WERI-Rb-1 (cell line): ENCODE measurements at regions not wholly inside any gene's neighbourhood (a gene's known extent, or its start where the extent isn't known, plus 50 kb on each side); places are given as distances from the start of the nearest gene placed in this dataset.

Experiments used
- DNase-seq: peaks from one replicate; pipeline ENCODE4 v3.0.0-alpha.2; 2020
- H3K27ac ChIP-seq: fragments of 250-450 bp; sonication (Bioruptor Pico); 2 replicates; pipeline ENCODE4 v1.5.1; 2020; ENCODE audit warnings: mild to moderate bottlenecking, moderate library complexity
- H3K27me3 ChIP-seq: fragments of 250-450 bp; sonication (Bioruptor Pico); 2 replicates; pipeline ENCODE4 v1.5.1; 2021; ENCODE audit warnings: mild to moderate bottlenecking, low read depth, moderate library complexity; ENCODE audit not compliant: insufficient read depth, severe bottlenecking
- H3K36me3 ChIP-seq: fragments of 250-450 bp; sonication (Bioruptor Pico); 2 replicates; pipeline ENCODE4 v1.5.1; 2020; ENCODE audit warnings: mild to moderate bottlenecking, moderate library complexity
- H3K4me3 ChIP-seq: 2 replicates; pipeline ENCODE4 v1.5.1; 2011; ENCODE audit warnings: low read depth, mild to moderate bottlenecking, control low read depth, low read length
- H3K9me3 ChIP-seq: fragments of 250-450 bp; sonication (Bioruptor Pico); 2 replicates; pipeline ENCODE4 v1.5.1; 2021; ENCODE audit warnings: mild to moderate bottlenecking, moderate library complexity; ENCODE audit not compliant: severe bottlenecking
- TF ChIP-seq, protein P1 (sequence below): IDR thresholded peaks from 2 replicates; pipeline ENCODE4 v1.5.1; 2011; ENCODE audit warnings: low read depth, mild to moderate bottlenecking, control low read depth, inconsistent platforms, low read length

- DNase-seq, result no peak
- no peaks in the 10 kb centered on the region for H3K36me3 ChIP-seq
- H3K4me3 ChIP-seq, result no peak overlapping the region
- H3K27ac ChIP-seq, result no peak overlapping the region
- peaks cover 36% of the 10 kb centered on the region for H3K27me3 ChIP-seq
- no peaks in the 10 kb centered on the region for H3K9me3 ChIP-seq
- TF ChIP-seq, protein P1, sequence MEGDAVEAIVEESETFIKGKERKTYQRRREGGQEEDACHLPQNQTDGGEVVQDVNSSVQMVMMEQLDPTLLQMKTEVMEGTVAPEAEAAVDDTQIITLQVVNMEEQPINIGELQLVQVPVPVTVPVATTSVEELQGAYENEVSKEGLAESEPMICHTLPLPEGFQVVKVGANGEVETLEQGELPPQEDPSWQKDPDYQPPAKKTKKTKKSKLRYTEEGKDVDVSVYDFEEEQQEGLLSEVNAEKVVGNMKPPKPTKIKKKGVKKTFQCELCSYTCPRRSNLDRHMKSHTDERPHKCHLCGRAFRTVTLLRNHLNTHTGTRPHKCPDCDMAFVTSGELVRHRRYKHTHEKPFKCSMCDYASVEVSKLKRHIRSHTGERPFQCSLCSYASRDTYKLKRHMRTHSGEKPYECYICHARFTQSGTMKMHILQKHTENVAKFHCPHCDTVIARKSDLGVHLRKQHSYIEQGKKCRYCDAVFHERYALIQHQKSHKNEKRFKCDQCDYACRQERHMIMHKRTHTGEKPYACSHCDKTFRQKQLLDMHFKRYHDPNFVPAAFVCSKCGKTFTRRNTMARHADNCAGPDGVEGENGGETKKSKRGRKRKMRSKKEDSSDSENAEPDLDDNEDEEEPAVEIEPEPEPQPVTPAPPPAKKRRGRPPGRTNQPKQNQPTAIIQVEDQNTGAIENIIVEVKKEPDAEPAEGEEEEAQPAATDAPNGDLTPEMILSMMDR, result no peak
These were observed 415.5 kb upstream of the SPHKAP start for GRCh38 chr2:228597032-228597431.

- H3K9me3 ChIP-seq, result no peaks in the 10 kb centered on the region
- no peak overlapping the region for H3K27ac ChIP-seq
- H3K4me3 ChIP-seq, result no peak overlapping the region
- no peaks in the 10 kb centered on the region for H3K36me3 ChIP-seq
- H3K27me3 ChIP-seq, result peaks cover 28% of the 10 kb centered on the region
- no peak for DNase-seq
- TF ChIP-seq, protein P1, result no peak
These were observed 412.5 kb upstream of the SPHKAP start for GRCh38 chr2:228594012-228594411.

GRCh38 chr2:228592925-228593324, 411.4 kb upstream of the SPHKAP start:
- Histone ChIP-seq H3K27me3 (peaks cover 25% of the 10 kb centered on the region), H3K36me3 (no peaks in the 10 kb centered on the region), H3K4me3 (no peak overlapping the region), H3K27ac (no peak overlapping the region), H3K9me3 (no peaks in the 10 kb centered on the region)
- DNase-seq, result no peak
- TF ChIP-seq, protein P1, result no peak

GRCh38 chr2:228590681-228591080, 409.2 kb upstream of the SPHKAP start:
- TF ChIP-seq, protein P1, result no peak
- Histone ChIP-seq H3K9me3 (no peaks in the 10 kb centered on the region), H3K4me3 (no peak overlapping the region), H3K36me3 (no peaks in the 10 kb centered on the region), H3K27me3 (peaks cover 28% of the 10 kb centered on the region), H3K27ac (no peak overlapping the region)
- DNase-seq, result no peak

GRCh38 chr2:228589115-228589514, 407.6 kb upstream of the SPHKAP start:
- no peaks in the 10 kb centered on the region for H3K9me3 ChIP-seq
- H3K4me3 ChIP-seq, result no peak overlapping the region
- TF ChIP-seq, protein P1, result no peak
- peaks cover 28% of the 10 kb centered on the region for H3K27me3 ChIP-seq
- no peak for DNase-seq
- H3K27ac ChIP-seq, result no peak overlapping the region
- no peaks in the 10 kb centered on the region for H3K36me3 ChIP-seq

DNA sequence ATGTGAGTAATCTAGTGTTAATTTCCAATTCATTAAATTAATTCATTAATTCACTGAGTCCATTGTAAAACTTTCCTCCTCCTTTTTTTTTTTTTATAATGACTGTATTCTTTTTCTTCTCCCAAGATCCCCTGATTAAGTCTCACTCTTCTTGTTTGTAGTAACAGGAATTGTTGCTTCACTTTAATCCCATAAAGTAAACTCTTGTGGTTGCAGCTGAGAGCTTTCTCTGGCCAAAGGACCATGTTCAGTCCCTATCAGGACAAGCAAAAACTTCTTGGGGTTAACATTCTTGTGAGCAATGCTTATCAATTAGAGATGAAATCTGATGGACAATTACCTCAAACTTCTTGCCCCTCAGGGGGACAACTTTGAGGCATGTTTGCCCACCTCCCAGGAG, 400.2 kb upstream of the SPHKAP start:
- H3K9me3 ChIP-seq, result no peaks in the 10 kb centered on the region
- TF ChIP-seq, protein P1, result no peak
- H3K4me3 ChIP-seq, result no peak overlapping the region
- DNase-seq, result no peak
- H3K27me3 ChIP-seq, result peaks cover 12% of the 10 kb centered on the region
- no peaks in the 10 kb centered on the region for H3K36me3 ChIP-seq
- no peak overlapping the region for H3K27ac ChIP-seq
